HG02885 (cell line): ENCODE measurements at regions not wholly inside any gene's neighbourhood (a gene's known extent, or its start where the extent isn't known, plus 50 kb on each side); places are given as distances from the start of the nearest gene placed in this dataset.

Source experiments
- ATAC-seq: cut with Tn5 transposase; IDR thresholded peaks from one replicate; pipeline ENCODE4 v1.9.1; 2021; ENCODE audit warnings: mild to moderate bottlenecking; ENCODE audit not compliant: unreplicated experiment, poor library complexity

DNA sequence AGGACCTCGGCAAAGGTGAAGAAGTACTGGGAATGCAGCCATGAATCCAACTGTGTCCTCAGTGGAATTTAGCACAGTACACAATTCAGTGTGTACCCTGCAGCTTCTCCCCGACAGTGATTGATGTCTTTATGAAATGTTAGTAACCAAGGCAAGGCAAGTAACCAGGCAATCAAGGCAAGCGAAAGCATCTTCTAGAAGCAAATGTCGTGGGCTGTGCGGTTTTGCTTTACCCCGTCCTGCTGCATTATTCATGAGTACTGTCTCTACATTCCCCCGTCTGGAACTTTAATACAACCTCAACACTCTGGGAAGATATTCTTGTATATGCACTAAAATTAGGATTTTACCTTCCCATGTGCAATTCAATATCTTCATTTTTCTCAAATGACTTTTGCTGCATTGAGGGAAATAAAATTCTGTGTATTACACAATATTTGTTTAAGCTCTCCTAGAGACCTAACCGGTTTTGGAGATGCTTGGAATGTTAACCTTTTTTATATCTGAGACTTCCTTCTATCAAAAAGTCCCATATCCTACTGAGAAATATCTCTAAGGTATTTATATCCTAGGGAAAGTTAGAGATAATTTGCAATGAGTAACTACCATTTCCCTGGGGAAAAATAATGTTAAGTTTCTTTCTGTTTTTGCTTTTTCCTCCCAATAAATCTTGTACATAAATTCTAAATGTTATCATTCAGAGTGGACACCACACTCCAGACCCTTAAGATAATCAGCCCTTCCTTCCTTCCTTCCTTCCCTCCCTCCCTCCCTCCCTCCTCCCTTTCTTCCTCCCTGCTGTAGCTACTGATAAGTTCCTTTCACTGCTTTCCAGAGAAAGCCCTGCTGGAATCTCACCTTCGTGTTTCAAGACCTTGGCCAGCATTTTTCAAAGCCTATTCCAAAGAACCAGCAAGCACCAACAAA lies 51.9 kb upstream of the ADORA2B start:
- no peak for ATAC-seq

DNA sequence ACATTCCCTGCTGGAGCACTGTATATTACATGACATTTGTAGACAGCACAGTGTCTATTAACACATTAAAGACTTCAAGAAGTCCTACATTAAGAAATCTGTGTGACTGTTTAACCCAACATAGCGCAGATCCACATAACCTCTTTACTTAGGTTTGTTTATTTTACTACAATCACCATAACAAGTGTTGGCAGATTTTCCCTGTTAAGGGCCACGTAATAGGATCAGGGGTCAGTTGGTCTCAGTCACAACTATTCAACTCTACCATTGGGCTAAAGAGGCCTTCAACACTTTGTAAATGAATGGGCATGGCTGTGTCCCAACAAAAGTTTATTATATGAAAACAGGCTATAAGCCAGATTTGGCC lies 51.3 kb upstream of the ADORA2B start:
- ATAC-seq = no peak

DNA sequence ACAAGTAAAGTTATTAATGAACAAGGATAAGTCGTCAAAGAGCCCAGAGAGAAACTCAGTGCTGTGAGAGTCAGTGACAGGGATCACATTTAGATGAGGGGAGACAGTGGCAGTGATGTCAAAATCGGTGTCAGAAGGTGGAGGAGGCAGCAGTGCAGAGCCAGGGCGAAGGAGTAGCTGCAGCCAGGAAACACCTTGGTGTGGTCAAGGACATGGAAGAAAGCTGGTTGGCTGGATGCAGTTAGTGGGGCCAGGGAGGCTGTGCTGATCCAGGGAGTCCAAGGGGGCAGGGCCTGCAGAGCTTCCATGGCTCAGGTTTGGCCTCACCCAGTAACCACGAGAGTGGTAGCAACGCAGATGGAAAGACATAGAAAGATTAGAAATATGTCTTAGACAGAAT lies 50.7 kb upstream of the ADORA2B start:
- no peak for ATAC-seq

DNA sequence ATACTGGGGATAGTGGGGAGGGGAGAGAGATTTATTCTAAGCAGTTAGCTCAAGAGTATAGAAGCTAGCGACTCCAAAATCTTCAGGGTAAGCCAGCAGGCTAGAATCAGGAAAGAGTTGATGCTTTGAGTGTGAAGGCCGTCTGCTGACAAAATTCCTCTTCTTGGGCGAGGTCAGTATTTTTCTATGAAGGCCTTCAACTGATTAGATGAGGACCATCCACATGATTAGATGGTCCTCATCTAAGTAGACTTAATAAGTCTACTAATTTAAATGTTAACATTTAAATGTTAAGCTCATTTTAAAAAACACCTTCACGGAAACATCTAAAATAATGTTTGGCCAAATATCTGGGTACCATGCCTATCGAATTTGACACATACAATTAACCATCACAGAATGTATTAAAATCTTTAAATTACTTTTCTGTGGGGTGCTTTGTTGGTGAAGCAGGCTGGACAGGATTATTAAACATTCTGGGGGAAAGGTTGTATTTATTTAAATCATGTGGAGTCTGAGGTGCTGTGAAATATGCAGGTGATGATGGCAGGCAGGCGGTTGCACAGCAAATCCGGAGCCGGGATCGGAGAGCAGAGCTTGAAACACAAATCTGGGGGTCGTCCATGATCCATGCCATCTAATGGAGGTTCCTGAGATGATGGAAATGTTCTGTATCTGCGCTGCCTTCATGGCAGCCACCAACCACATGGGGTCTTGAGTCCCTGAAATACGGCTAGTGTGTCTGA lies 49.8 kb upstream of the ADORA2B start:
- ATAC-seq = no peak
